ENCODE measurements at regions not wholly inside any gene's neighbourhood (a gene's known extent, or its start where the extent isn't known, plus 50 kb on each side); places are given as distances from the start of the nearest gene placed in this dataset.

DNA sequence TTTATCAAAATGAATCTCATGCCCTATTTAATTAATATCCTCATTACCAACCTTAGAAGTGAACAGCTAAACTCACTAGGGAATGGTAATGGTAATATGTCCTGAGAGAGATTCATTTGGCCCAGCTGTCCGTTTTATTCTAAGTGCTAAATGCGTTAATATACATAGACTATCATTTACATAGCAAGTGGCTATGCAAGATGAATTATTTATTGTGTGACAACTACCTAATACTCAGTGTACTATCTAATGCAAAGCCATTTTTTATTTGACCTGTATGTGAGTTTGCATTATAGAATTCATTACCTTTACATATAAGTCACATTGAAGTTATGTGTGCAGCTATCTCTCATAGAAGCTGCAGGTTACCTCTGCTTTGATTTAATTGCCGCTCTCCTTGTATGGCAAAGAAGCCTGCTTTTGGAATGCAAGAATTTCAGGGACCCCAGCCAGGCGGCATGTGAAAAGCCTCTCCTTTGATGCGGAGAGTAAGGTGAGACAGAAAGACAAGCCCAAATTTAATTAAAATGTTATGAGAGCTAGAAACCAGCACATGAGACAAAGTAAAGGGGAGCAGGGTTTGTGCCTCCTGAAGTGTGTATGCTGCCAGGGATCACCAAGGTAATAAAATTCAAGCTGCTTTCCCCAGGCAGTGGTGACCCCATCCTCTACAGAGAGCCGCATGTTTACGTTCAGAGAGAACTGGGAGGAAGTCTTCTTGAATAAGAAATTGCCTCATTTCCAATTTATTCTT is 693.0 kb upstream of the MAP3K7 start:
- TF ChIP-seq POLR2AphosphoS5 (IDR thresholded peaks at IDR 0.05), result no peak
- TF ChIP-seq, protein P1, sequence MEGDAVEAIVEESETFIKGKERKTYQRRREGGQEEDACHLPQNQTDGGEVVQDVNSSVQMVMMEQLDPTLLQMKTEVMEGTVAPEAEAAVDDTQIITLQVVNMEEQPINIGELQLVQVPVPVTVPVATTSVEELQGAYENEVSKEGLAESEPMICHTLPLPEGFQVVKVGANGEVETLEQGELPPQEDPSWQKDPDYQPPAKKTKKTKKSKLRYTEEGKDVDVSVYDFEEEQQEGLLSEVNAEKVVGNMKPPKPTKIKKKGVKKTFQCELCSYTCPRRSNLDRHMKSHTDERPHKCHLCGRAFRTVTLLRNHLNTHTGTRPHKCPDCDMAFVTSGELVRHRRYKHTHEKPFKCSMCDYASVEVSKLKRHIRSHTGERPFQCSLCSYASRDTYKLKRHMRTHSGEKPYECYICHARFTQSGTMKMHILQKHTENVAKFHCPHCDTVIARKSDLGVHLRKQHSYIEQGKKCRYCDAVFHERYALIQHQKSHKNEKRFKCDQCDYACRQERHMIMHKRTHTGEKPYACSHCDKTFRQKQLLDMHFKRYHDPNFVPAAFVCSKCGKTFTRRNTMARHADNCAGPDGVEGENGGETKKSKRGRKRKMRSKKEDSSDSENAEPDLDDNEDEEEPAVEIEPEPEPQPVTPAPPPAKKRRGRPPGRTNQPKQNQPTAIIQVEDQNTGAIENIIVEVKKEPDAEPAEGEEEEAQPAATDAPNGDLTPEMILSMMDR (IDR thresholded peaks at IDR 0.05), result no peak
- no peak for TF ChIP-seq EP300 (IDR thresholded peaks at IDR 0.05)
- TF ChIP-seq POLR2A (IDR thresholded peaks at IDR 0.05), result no peak

Data from upper lobe of left lung (tissue), 4 donors.